ENCODE measurements at regions not wholly inside any gene's neighbourhood (a gene's known extent, or its start where the extent isn't known, plus 50 kb on each side); places are given as distances from the start of the nearest gene placed in this dataset.

DNA sequence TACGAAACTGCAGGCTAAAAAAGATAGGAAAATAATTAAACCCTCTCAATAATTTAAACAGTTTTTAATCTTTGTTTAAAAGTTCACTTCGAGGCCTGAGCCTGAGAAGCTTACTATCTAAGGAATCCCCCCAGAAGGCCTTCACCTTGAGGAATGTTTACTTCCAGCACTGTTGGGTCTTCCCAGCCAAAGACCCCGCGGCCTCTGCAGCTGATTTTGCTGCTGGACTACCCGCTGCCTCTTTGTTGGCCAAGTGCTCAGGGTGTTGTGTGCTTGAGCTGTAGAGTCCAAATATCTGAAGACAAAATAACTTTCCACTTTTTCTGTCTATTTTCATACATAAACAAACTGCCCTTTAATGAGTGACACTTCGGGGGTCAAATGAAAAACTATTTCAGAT lies 292.7 kb downstream of the GLRX3 start:
- no peak for TF ChIP-seq CTCF (IDR thresholded peaks at IDR 0.05)
- no peak for TF ChIP-seq POLR2A (IDR thresholded peaks at IDR 0.05)

Data from right lobe of liver (tissue), 4 donors.